ENCODE measurements at regions not wholly inside any gene's neighbourhood (a gene's known extent, or its start where the extent isn't known, plus 50 kb on each side); places are given as distances from the start of the nearest gene placed in this dataset.

- no peak for TF ChIP-seq CTCF (IDR thresholded peaks at IDR 0.05)
Measured at GRCh38 chrX:15143825-15144121, 126.1 kb downstream of the ASB9 start.

- peak; percentile 64 for TF ChIP-seq CTCF (IDR thresholded peaks at IDR 0.05)
Measured at GRCh38 chrX:15143050-15143824, 126.6 kb downstream of the ASB9 start.

- TF ChIP-seq CTCF (IDR thresholded peaks at IDR 0.05) = no peak
Measured at GRCh38 chrX:15142084-15142715, 127.7 kb downstream of the ASB9 start.

GRCh38 chrX:15136795-15137194, 133.1 kb downstream of the ASB9 start:
- no peak for TF ChIP-seq CTCF (IDR thresholded peaks at IDR 0.05)

GRCh38 chrX:15129412-15129811, 140.5 kb downstream of the ASB9 start:
- TF ChIP-seq CTCF (IDR thresholded peaks at IDR 0.05) = no peak

- TF ChIP-seq CTCF (IDR thresholded peaks at IDR 0.05) = no peak
Measured at GRCh38 chrX:15128861-15129260, 141.0 kb downstream of the ASB9 start.

- no peak for TF ChIP-seq CTCF (IDR thresholded peaks at IDR 0.05)
Measured at GRCh38 chrX:15127010-15127409, 142.9 kb downstream of the ASB9 start.

All from LNCAP (cell line).